GM12878 (cell line): ENCODE measurements at regions not wholly inside any gene's neighbourhood (a gene's known extent, or its start where the extent isn't known, plus 50 kb on each side); places are given as distances from the start of the nearest gene placed in this dataset.

ENCODE experiments used
- ATAC-seq: fragments of 200-7000 bp; cut with Tn5 transposase; 3 replicates; pipeline ENCODE4 v1.9.1; 2020; ENCODE audit warnings: mild to moderate bottlenecking, moderate library complexity
- BruUV-seq: library from RNA; stranded (reverse); fragments of 400-500 nt; replicated peaks from 2 replicates; lab custom pipeline; 2021; lab: Mats Ljungman, UMichigan
- CTCF ChIA-PET: fragments of 300-600 bp; sonication (Branson Sonifier 250); formaldehyde crosslinking; extraction: SDS; loops from one replicate; lab custom pipeline; 2021; ENCODE audit warnings: inconsistent platforms; lab: Yijun Ruan, JAX
- POLR2A ChIA-PET: fragments of 350-600 bp; formaldehyde crosslinking; extraction: SDS; loops from one replicate; lab custom pipeline; 2021; ENCODE audit warnings: inconsistent platforms; lab: Charles Lee
- RAD21 ChIA-PET: fragments of 300-600 bp; sonication (Branson Sonifier 250); formaldehyde crosslinking; loops from one replicate; lab custom pipeline; 2023; ENCODE audit warnings: antibody characterized with exemption; ENCODE audit not compliant: unreplicated experiment; lab: Charles Lee
- SMC1A ChIA-PET: fragments of 300-600 bp; sonication (Branson Sonifier 250); formaldehyde crosslinking; loops from one replicate; lab custom pipeline; 2023; ENCODE audit not compliant: unreplicated experiment, uncharacterized antibody; lab: Charles Lee
- DNase-seq: peaks from one replicate; pipeline ENCODE4 v3.0.0-alpha.2; 2011; ENCODE audit warnings: low read depth, low spot score
- FAIRE-seq: peaks from 3 replicates; lab custom pipeline; 2011; peaks lifted over from hg19 to GRCh38; lab: Jason Lieb, UNC
- H2AFZ ChIP-seq: 2 replicates; pipeline ENCODE4 v1.6.0; 2011; ENCODE audit warnings: low read depth, low read length, control low read depth; ENCODE audit not compliant: control insufficient read depth
- H3K27ac ChIP-seq: 2 replicates; pipeline ENCODE4 v1.5.1; 2011; ENCODE audit warnings: control low read depth; ENCODE audit not compliant: control insufficient read depth, insufficient read depth
- H3K27me3 ChIP-seq, 2 experiments: replicated peaks in 1 of 2; 2 replicates each; pipeline versions ENCODE4 v1.6.0 to v1.6.1; 2011; ENCODE audit warnings: low read length in 1 of 2; ENCODE audit not compliant: control insufficient read depth in 2 of 2, insufficient read depth in 2 of 2
- H3K36me3 ChIP-seq, 2 experiments: 2 replicates each; pipeline ENCODE4 v1.5.1; 2011; ENCODE audit warnings: low read length in 1 of 2; ENCODE audit not compliant: control insufficient read depth in 2 of 2, insufficient read depth in 2 of 2
- H3K4me1 ChIP-seq: 2 replicates; pipeline ENCODE4 v1.6.1; 2011; ENCODE audit warnings: mild to moderate bottlenecking, low read length, moderate library complexity, mixed read lengths; ENCODE audit not compliant: control insufficient read depth, insufficient read depth
- H3K4me2 ChIP-seq: 2 replicates; pipeline ENCODE4 v1.6.0; 2011; ENCODE audit warnings: control low read depth; ENCODE audit not compliant: control insufficient read depth, insufficient read depth
- H3K4me3 ChIP-seq: fragments of 200-600 bp; sonication (generic); 2 replicates; pipeline ENCODE4 v1.5.1; 2016
- H3K79me2 ChIP-seq: 2 replicates; pipeline ENCODE4 v1.6.0; 2011; ENCODE audit warnings: low read length; ENCODE audit not compliant: control insufficient read depth, insufficient read depth
- H3K9ac ChIP-seq: 2 replicates; pipeline ENCODE4 v1.8.0; 2011; ENCODE audit warnings: low read length, control low read depth, mixed read lengths; ENCODE audit not compliant: control insufficient read depth, insufficient read depth
- H3K9me3 ChIP-seq: replicated peaks from 3 replicates; pipeline ENCODE4 v1.5.1; 2011; ENCODE audit warnings: mild to moderate bottlenecking, low read length; ENCODE audit not compliant: control insufficient read depth, insufficient read depth
- H4K20me1 ChIP-seq: 2 replicates; pipeline ENCODE4 v1.6.0; 2011; ENCODE audit not compliant: control insufficient read depth, insufficient read depth
- BACH1 ChIP-seq: fragments of 450-650 bp; IDR thresholded peaks from 2 replicates; pipeline ENCODE4 v1.6.1; 2017; ENCODE audit warnings: mild to moderate bottlenecking, borderline replicate concordance
- ETV6 ChIP-seq, 2 experiments: fragments of 450-650 bp in 1 of 2; IDR thresholded peaks in 1 of 2; conservative IDR thresholded peaks in 1 of 2; 2 replicates each; pipeline ENCODE4 v1.6.1; 2014; ENCODE audit warnings: antibody characterized with exemption in 1 of 2, borderline replicate concordance in 1 of 2, low read depth in 1 of 2, mild to moderate bottlenecking in 1 of 2, moderate library complexity in 1 of 2
- KDM1A ChIP-seq: fragments of 200-600 bp; sonication (generic); IDR thresholded peaks from 2 replicates; pipeline ENCODE4 v1.6.1; 2016; ENCODE audit warnings: borderline replicate concordance
- MXI1 ChIP-seq: fragments of 150-350 bp; IDR thresholded peaks from 2 replicates; pipeline ENCODE4 v1.6.1; 2011; ENCODE audit warnings: low read depth, mild to moderate bottlenecking, inconsistent platforms, low read length, improper control_type of control experiment
- NFIC ChIP-seq: IDR thresholded peaks from 2 replicates; pipeline ENCODE4 v1.6.1; 2012; ENCODE audit warnings: low read depth, mild to moderate bottlenecking, inconsistent platforms, low read length, moderate library complexity
- PAX5 ChIP-seq: IDR thresholded peaks from 2 replicates; pipeline ENCODE4 v1.6.1; 2011; ENCODE audit warnings: low read depth, low read length, borderline replicate concordance
- RAD51 ChIP-seq: fragments of 450-650 bp; IDR thresholded peaks from 2 replicates; pipeline ENCODE4 v1.6.1; 2016; ENCODE audit warnings: moderate library complexity, mild to moderate bottlenecking, inconsistent platforms
- SMARCA5 ChIP-seq: fragments of 450-650 bp; IDR thresholded peaks from 2 replicates; pipeline ENCODE4 v1.6.1; 2017; ENCODE audit warnings: mild to moderate bottlenecking
- SUZ12 ChIP-seq: fragments of 200-600 bp; sonication (generic); IDR thresholded peaks from one replicate; pipeline ENCODE4 v1.6.1; 2018; ENCODE audit warnings: antibody characterized with exemption, mild to moderate bottlenecking; ENCODE audit not compliant: unreplicated experiment
- YY1 ChIP-seq: IDR thresholded peaks from 2 replicates; pipeline ENCODE4 v1.6.1; 2011; ENCODE audit warnings: low read depth, mild to moderate bottlenecking, low read length
- ZNF207 ChIP-seq: fragments of 450-650 bp; IDR thresholded peaks from 2 replicates; pipeline ENCODE4 v1.6.1; 2014; ENCODE audit warnings: antibody characterized with exemption, mild to moderate bottlenecking, borderline replicate concordance
- WGBS: methylation state at CpG from one replicate; pipeline ENCODE4 v1.1.6; 2016; ENCODE audit warnings: low lambda C conversion rate; ENCODE audit not compliant: insufficient replicate concordance, insufficient coverage; ENCODE audit errors: missing lambda C conversion rate; 5-methylcytosine and 5-hydroxymethylcytosine counted together
- in situ Hi-C: fragments of 300-500 bp; cut with MboI; formaldehyde crosslinking; loops from 9 replicates; pipeline ENCODE4 v1.14.3; 2018; ENCODE audit warnings: mixed read lengths
- intact Hi-C: fragments of 100-400 bp; cut with micrococcal nuclease; formaldehyde crosslinking; loops from one replicate; pipeline ENCODE4 v1.14.2; 2022; ENCODE audit not compliant: unreplicated experiment
- TF ChIP-seq, protein P1 (sequence below): fragments of 450-650 bp; IDR thresholded peaks from 2 replicates; pipeline ENCODE4 v1.6.1; 2017; ENCODE audit warnings: borderline replicate concordance

DNA sequence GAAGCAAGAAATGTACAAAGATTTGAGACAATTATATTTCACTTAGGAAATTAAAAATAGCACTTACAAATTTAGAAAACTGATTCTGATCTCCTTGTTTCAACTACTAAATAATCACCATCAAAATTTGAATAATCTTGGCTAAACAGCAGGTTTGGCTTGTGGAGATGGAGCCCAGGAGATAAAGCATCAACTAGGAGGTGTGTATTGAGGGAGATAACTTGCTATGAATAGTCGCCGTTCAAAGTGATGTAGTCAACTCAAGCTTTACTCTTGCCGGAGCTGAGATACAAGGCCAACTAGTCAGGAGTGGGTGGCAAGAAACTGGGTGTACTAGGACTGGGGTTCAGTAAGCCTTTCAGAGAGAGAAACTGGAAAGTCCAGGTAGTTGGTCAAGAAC is 117.7 kb downstream of the TRMT11 start:
- ChIA-PET POLR2A (no interaction called here), RAD21 (no interaction called here), CTCF (interaction anchor here (1.6 kb wide), 1 partner anchor 18 kb away, joined by 3 read pairs; no protein-coding TSS in a partner anchor)
- H3K9ac ChIP-seq, result no peak overlapping the region
- no peaks in the 10 kb centered on the region for H3K79me2 ChIP-seq
- no peaks in the 10 kb centered on the region for H3K9me3 ChIP-seq
- DNase-seq, result no peak
- WGBS, result 97% methylated on average over 3 of the region's 3 CpGs
- no peak for TF ChIP-seq PAX5
- TF ChIP-seq NFIC, result no peak
- no peak for TF ChIP-seq RAD51
- TF ChIP-seq, protein P1, sequence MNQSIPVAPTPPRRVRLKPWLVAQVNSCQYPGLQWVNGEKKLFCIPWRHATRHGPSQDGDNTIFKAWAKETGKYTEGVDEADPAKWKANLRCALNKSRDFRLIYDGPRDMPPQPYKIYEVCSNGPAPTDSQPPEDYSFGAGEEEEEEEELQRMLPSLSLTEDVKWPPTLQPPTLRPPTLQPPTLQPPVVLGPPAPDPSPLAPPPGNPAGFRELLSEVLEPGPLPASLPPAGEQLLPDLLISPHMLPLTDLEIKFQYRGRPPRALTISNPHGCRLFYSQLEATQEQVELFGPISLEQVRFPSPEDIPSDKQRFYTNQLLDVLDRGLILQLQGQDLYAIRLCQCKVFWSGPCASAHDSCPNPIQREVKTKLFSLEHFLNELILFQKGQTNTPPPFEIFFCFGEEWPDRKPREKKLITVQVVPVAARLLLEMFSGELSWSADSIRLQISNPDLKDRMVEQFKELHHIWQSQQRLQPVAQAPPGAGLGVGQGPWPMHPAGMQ, result no peak
- TF ChIP-seq SUZ12, result no peak
- TF ChIP-seq MXI1, result no peak
- TF ChIP-seq ETV6 (conservative IDR thresholded peaks at IDR 0.05 in 1 of 2, IDR thresholded peaks at IDR 0.05 in 1 of 2; ENCODE audit: borderline replicate concordance in 1 of 2, low read depth in 1 of 2), result no peak
- no peak for TF ChIP-seq KDM1A
- TF ChIP-seq BACH1, result no peak
- TF ChIP-seq SMARCA5, result no peak
- no peak for TF ChIP-seq YY1
- TF ChIP-seq ZNF207, result no peak
- TF ChIP-seq, all 136 proteins: peak for 0
- SMC1A ChIA-PET, result no interaction called here
- no peaks in the 10 kb centered on the region for H3K36me3 ChIP-seq
- no peaks in the 10 kb centered on the region for H4K20me1 ChIP-seq
- H3K4me3 ChIP-seq, result no peak overlapping the region
- no peak overlapping the region for H3K27ac ChIP-seq
- ATAC-seq (no peak), FAIRE-seq (no peak)
- H2AFZ ChIP-seq, result no peak overlapping the region
- in situ Hi-C loops, result no loop called here
- intact Hi-C loops, result no loop called here
- H3K4me2 ChIP-seq, result no peak overlapping the region
- H3K4me1 ChIP-seq, result no peaks in the 10 kb centered on the region
- no TSS peak for BruUV-seq
- H3K27me3 ChIP-seq, result no peaks in the 10 kb centered on the region
